ENCODE measurements at regions not wholly inside any gene's neighbourhood (a gene's known extent, or its start where the extent isn't known, plus 50 kb on each side); places are given as distances from the start of the nearest gene placed in this dataset.

DNA sequence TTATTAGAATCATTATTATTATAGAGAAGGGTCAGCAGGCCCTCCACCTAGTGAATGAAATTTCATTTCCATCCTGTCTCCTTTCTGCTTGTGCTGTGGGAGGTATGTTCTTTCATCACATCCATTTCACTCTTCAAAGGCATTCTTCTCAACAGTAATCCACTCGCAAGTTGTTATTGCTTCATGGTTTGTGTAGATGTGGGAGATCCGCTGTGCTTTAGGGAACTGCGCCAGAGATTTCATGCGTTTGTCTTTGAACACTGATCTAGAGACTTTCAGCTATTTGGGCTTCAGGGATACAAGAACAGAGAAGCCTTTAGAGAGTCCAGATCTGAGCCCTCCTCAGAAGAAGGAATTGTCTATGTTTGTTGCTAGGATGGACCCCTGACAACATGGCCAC lies 53.5 kb upstream of the PUDP start:
- H3K36me3 ChIP-seq (ENCODE audit: control insufficient read depth in 2 of 2, extremely low read depth in 1 of 2, insufficient read depth in 2 of 2, low read length in 2 of 2), result no peaks in the 10 kb centered on the region
- CTCF ChIA-PET, result no interaction called here
- no peaks in the 10 kb centered on the region for H3K27me3 ChIP-seq (ENCODE audit: control insufficient read depth in 2 of 2, insufficient read depth in 2 of 2, low read length in 2 of 2)
- DNase-seq (ENCODE audit: low read depth, low spot score) (no peak), FAIRE-seq (no peak)
- H4K20me1 ChIP-seq (replicated peaks; ENCODE audit: control insufficient read depth, extremely low read depth, insufficient read depth, low read length), result no peaks in the 10 kb centered on the region
- H3K4me1 ChIP-seq (ENCODE audit: control insufficient read depth, extremely low read depth, insufficient read depth, low read length), result no peaks in the 10 kb centered on the region
- POLR2A ChIA-PET, result no interaction called here
- H3K4me3 ChIP-seq (replicated peaks in 1 of 3; ENCODE audit: insufficient read depth in 1 of 3, low read depth in 1 of 3, low read length in 3 of 3), result no peak overlapping the region
- H3K9ac ChIP-seq (replicated peaks; ENCODE audit: extremely low read depth, insufficient read depth, low read length), result no peak overlapping the region
- TF ChIP-seq FOS (IDR thresholded peaks at IDR 0.05; ENCODE audit: borderline replicate concordance, insufficient read depth, low read length), result no peak
- TF ChIP-seq, protein P1, sequence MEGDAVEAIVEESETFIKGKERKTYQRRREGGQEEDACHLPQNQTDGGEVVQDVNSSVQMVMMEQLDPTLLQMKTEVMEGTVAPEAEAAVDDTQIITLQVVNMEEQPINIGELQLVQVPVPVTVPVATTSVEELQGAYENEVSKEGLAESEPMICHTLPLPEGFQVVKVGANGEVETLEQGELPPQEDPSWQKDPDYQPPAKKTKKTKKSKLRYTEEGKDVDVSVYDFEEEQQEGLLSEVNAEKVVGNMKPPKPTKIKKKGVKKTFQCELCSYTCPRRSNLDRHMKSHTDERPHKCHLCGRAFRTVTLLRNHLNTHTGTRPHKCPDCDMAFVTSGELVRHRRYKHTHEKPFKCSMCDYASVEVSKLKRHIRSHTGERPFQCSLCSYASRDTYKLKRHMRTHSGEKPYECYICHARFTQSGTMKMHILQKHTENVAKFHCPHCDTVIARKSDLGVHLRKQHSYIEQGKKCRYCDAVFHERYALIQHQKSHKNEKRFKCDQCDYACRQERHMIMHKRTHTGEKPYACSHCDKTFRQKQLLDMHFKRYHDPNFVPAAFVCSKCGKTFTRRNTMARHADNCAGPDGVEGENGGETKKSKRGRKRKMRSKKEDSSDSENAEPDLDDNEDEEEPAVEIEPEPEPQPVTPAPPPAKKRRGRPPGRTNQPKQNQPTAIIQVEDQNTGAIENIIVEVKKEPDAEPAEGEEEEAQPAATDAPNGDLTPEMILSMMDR (IDR thresholded peaks at IDR 0.05; ENCODE audit: extremely low read depth in 1 of 2, insufficient read depth in 1 of 2, low read depth in 1 of 2, low read length in 2 of 2), result no peak
- no peak for TF ChIP-seq POLR2A (IDR thresholded peaks at IDR 0.05; ENCODE audit: low read depth, low read length)
- TF ChIP-seq MYC (IDR thresholded peaks at IDR 0.05; ENCODE audit: low read depth, low read length), result no peak
- no peak for TF ChIP-seq MAX (IDR thresholded peaks at IDR 0.05; ENCODE audit: insufficient read depth, insufficient read length)
- no peak for TF ChIP-seq POLR2AphosphoS5 (IDR thresholded peaks at IDR 0.05; ENCODE audit: insufficient read depth, low read depth, low read length)
- TF ChIP-seq JUN (IDR thresholded peaks at IDR 0.05; ENCODE audit: borderline replicate concordance, insufficient read depth, insufficient read length, low read depth), result no peak
- no peak for TF ChIP-seq EZH2 (IDR thresholded peaks at IDR 0.05; ENCODE audit: borderline replicate concordance, low read depth, low read length, severe bottlenecking)
- TF ChIP-seq GATA2 (IDR thresholded peaks at IDR 0.05; ENCODE audit: insufficient read depth, insufficient read length, low read depth, low read length), result no peak
- H3K9me1 ChIP-seq (replicated peaks; ENCODE audit: control insufficient read depth, extremely low read depth, insufficient read depth, low read length), result no peaks in the 10 kb centered on the region
- intact Hi-C loops (cut with micrococcal nuclease) (no loop called here), dilution Hi-C loops (cut with MboI; ENCODE audit: extremely low pct_ligation_motif_present, low sequenced_read_pairs) (no loop called here)
- no peaks in the 10 kb centered on the region for H3K79me2 ChIP-seq (ENCODE audit: control insufficient read depth, insufficient read depth, low read length)
- BruUV-seq (replicated peaks), result no TSS peak
- no peak overlapping the region for H2AFZ ChIP-seq (ENCODE audit: low read depth, low read length)
- H3K4me2 ChIP-seq (ENCODE audit: insufficient read depth, low read length), result no peak overlapping the region
- no peak overlapping the region for H3K27ac ChIP-seq (ENCODE audit: insufficient read depth, low read depth, low read length)
- no peaks in the 10 kb centered on the region for H3K9me3 ChIP-seq (replicated peaks; ENCODE audit: control insufficient read depth, insufficient read depth, low read length)
